ENCODE measurements at regions not wholly inside any gene's neighbourhood (a gene's known extent, or its start where the extent isn't known, plus 50 kb on each side); places are given as distances from the start of the nearest gene placed in this dataset.
"Not testable (repeated sequence)": the region's sequence is repeated elsewhere in the genome, so short reads cannot be mapped to it uniquely, and the experiment has no call there.

- no peak overlapping the region for H3K4me3 Mint-ChIP-seq
- DNase-seq (ENCODE audit: low spot score): no peak
- H3K9me3 Mint-ChIP-seq: no peaks in the 10 kb centered on the region
- peaks cover 7% of the 10 kb centered on the region for H3K27me3 Mint-ChIP-seq (ENCODE audit: insufficient read depth)
- intact Hi-C loops (cut with micrococcal nuclease): no loop called here
- no peaks in the 10 kb centered on the region for H3K4me1 Mint-ChIP-seq (ENCODE audit: low read depth)
- H3K27ac Mint-ChIP-seq: no peak overlapping the region
- H3K36me3 Mint-ChIP-seq (ENCODE audit: low read depth): no peaks in the 10 kb centered on the region
Measured at GRCh38 chr1:213429642-213430041, 378.6 kb downstream of the RPS6KC1 start.

GRCh38 chr1:213435715-213436114, 384.7 kb downstream of the RPS6KC1 start:
- Mint-ChIP-seq H3K9me3 (no peaks in the 10 kb centered on the region), H3K36me3 (ENCODE audit: low read depth) (no peaks in the 10 kb centered on the region), H3K4me3 (no peak overlapping the region), H3K27me3 (ENCODE audit: insufficient read depth) (peaks cover 13% of the 10 kb centered on the region), H3K27ac (no peak overlapping the region), H3K4me1 (ENCODE audit: low read depth) (no peaks in the 10 kb centered on the region)
- DNase-seq (ENCODE audit: low spot score): no peak
- intact Hi-C loops (cut with micrococcal nuclease): no loop called here

GRCh38 chr1:213438339-213438738, 387.3 kb downstream of the RPS6KC1 start:
- no peak for DNase-seq (ENCODE audit: low spot score)
- Mint-ChIP-seq H3K27me3 (ENCODE audit: insufficient read depth) (peaks cover 9% of the 10 kb centered on the region), H3K9me3 (no peaks in the 10 kb centered on the region), H3K4me3 (no peak overlapping the region), H3K27ac (no peak overlapping the region), H3K4me1 (ENCODE audit: low read depth) (no peaks in the 10 kb centered on the region), H3K36me3 (ENCODE audit: low read depth) (no peaks in the 10 kb centered on the region)
- intact Hi-C loops (cut with micrococcal nuclease): no loop called here

DNA sequence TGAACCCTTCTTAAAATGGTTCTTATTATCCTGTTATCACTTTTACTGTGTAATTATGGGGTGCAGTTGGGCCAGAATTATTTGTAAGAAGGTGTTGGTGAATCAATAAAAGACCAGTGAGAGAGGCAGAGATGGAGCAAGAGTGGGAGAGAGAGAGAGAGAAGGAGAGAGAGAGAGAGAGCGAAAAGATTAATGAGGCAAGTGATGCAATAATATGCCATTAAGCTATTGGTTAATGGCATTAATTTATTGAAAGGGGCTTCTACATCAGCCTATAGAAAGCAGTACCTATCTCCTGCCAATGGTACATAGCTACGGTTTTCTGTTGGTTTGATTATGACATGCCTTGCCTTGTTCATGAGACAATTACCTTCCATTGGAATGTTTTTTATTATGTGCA, 388.7 kb downstream of the RPS6KC1 start:
- DNase-seq (ENCODE audit: low spot score): no peak
- no peak overlapping the region for H3K4me3 Mint-ChIP-seq
- peaks cover 6% of the 10 kb centered on the region for H3K27me3 Mint-ChIP-seq (ENCODE audit: insufficient read depth)
- no peaks in the 10 kb centered on the region for H3K9me3 Mint-ChIP-seq
- intact Hi-C loops (cut with micrococcal nuclease): no loop called here
- no peaks in the 10 kb centered on the region for H3K4me1 Mint-ChIP-seq (ENCODE audit: low read depth)
- H3K27ac Mint-ChIP-seq: no peak overlapping the region
- no peaks in the 10 kb centered on the region for H3K36me3 Mint-ChIP-seq (ENCODE audit: low read depth)

- no peaks in the 10 kb centered on the region for H3K36me3 Mint-ChIP-seq (ENCODE audit: low read depth)
- no peaks in the 10 kb centered on the region for H3K4me1 Mint-ChIP-seq (ENCODE audit: low read depth)
- no peak for DNase-seq (ENCODE audit: low spot score)
- no peaks in the 10 kb centered on the region for H3K9me3 Mint-ChIP-seq
- no peak overlapping the region for H3K27ac Mint-ChIP-seq
- H3K4me3 Mint-ChIP-seq: no peak overlapping the region
- H3K27me3 Mint-ChIP-seq (ENCODE audit: insufficient read depth): peaks cover 2% of the 10 kb centered on the region
- intact Hi-C loops (cut with micrococcal nuclease): no loop called here
Measured at GRCh38 chr1:213440766-213441165, 389.7 kb downstream of the RPS6KC1 start.

GRCh38 chr1:213443415-213443814, 392.4 kb downstream of the RPS6KC1 start:
- H3K36me3 Mint-ChIP-seq (ENCODE audit: low read depth): no peaks in the 10 kb centered on the region
- no peak overlapping the region for H3K4me3 Mint-ChIP-seq
- intact Hi-C loops (cut with micrococcal nuclease): no loop called here
- no peak for DNase-seq (ENCODE audit: low spot score)
- no peaks in the 10 kb centered on the region for H3K4me1 Mint-ChIP-seq (ENCODE audit: low read depth)
- H3K9me3 Mint-ChIP-seq: no peaks in the 10 kb centered on the region
- H3K27me3 Mint-ChIP-seq (ENCODE audit: insufficient read depth): no peaks in the 10 kb centered on the region
- no peak overlapping the region for H3K27ac Mint-ChIP-seq

DNA sequence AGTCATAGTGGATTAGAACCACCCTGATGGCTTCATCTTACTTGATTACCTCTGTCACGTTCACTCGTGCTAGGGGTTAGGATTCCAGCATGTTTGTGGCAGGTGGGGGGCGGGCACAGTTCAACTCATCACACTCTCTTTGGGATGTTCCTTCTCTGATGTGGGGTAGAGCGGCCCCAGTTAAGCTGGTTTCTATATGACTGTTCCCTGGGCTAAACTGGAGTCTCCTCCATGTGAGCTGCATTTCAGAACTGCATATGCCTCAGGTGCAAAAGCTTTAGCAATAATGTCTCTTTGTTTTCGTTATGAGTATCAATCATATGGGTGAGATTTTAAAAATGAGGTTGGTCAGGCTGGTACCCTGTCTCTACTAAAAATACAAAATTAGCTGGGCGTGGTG, 393.2 kb downstream of the RPS6KC1 start:
- Mint-ChIP-seq H3K9me3 (no peaks in the 10 kb centered on the region), H3K36me3 (ENCODE audit: low read depth) (no peaks in the 10 kb centered on the region), H3K4me3 (no peak overlapping the region), H3K27ac (no peak overlapping the region), H3K27me3 (ENCODE audit: insufficient read depth) (no peaks in the 10 kb centered on the region), H3K4me1 (ENCODE audit: low read depth) (no peaks in the 10 kb centered on the region)
- no peak for DNase-seq (ENCODE audit: low spot score)
- intact Hi-C loops (cut with micrococcal nuclease): no loop called here

DNA sequence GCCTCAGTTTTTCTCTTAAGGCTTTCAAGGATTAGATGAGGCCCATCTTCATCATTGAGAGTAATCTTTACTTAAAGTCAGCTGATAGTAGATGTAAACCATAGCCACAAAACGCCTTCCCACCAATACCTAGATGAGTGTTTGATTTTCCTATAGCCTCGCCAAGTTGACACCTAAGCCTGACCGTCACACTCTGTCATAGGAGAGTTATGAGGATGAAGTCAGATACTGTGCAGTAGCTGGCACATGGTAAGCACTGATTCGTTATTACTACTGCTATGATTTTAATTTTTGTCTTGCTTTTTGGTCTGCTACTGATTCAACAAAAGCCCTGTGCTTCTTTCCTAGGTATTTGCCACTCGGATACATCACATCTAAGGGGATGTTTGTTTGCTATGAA, 395.5 kb downstream of the RPS6KC1 start:
- Mint-ChIP-seq H3K9me3 (no peaks in the 10 kb centered on the region), H3K4me3 (no peak overlapping the region), H3K27me3 (ENCODE audit: insufficient read depth) (no peaks in the 10 kb centered on the region), H3K36me3 (ENCODE audit: low read depth) (no peaks in the 10 kb centered on the region), H3K27ac (no peak overlapping the region), H3K4me1 (ENCODE audit: low read depth) (no peaks in the 10 kb centered on the region)
- intact Hi-C loops (cut with micrococcal nuclease): no loop called here
- no peak for DNase-seq (ENCODE audit: low spot score)

GRCh38 chr1:213448360-213448759, 397.3 kb downstream of the RPS6KC1 start:
- Mint-ChIP-seq H3K9me3 (no peaks in the 10 kb centered on the region), H3K4me3 (no peak overlapping the region), H3K36me3 (ENCODE audit: low read depth) (no peaks in the 10 kb centered on the region), H3K27ac (no peak overlapping the region), H3K27me3 (ENCODE audit: insufficient read depth) (no peaks in the 10 kb centered on the region), H3K4me1 (ENCODE audit: low read depth) (no peaks in the 10 kb centered on the region)
- intact Hi-C loops (cut with micrococcal nuclease): no loop called here
- DNase-seq (ENCODE audit: low spot score): no peak

DNA sequence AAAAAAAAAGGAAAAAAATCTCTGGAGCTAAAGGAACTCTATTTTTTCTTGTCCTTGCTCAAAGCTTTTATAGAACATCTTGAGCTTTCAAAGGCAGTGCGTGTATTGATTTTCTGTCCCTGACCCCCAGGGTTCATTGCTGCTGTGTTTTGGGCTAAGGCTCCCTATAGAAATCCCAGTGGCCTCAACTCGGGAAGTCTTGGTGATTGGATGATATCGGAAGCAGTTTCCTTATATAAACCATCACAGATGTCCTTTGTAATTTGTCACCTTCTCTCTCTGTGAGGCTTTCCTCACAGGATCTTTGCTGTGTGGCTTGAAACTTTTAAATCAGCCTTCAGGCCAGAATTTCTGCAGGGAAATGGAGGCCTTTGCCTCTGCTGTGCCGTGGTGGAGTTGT, 397.7 kb downstream of the RPS6KC1 start:
- H3K4me1 Mint-ChIP-seq (ENCODE audit: low read depth): no peaks in the 10 kb centered on the region
- no peaks in the 10 kb centered on the region for H3K27me3 Mint-ChIP-seq (ENCODE audit: insufficient read depth)
- H3K36me3 Mint-ChIP-seq (ENCODE audit: low read depth): no peaks in the 10 kb centered on the region
- no peak overlapping the region for H3K27ac Mint-ChIP-seq
- DNase-seq (ENCODE audit: low spot score): no peak
- no peak overlapping the region for H3K4me3 Mint-ChIP-seq
- intact Hi-C loops (cut with micrococcal nuclease): no loop called here
- no peaks in the 10 kb centered on the region for H3K9me3 Mint-ChIP-seq

- intact Hi-C loops (cut with micrococcal nuclease): no loop called here
- no peaks in the 10 kb centered on the region for H3K27me3 Mint-ChIP-seq (ENCODE audit: insufficient read depth)
- H3K27ac Mint-ChIP-seq: no peak overlapping the region
- no peaks in the 10 kb centered on the region for H3K9me3 Mint-ChIP-seq
- no peaks in the 10 kb centered on the region for H3K36me3 Mint-ChIP-seq (ENCODE audit: low read depth)
- H3K4me3 Mint-ChIP-seq: no peak overlapping the region
- no peaks in the 10 kb centered on the region for H3K4me1 Mint-ChIP-seq (ENCODE audit: low read depth)
- DNase-seq (ENCODE audit: low spot score): no peak
Measured at GRCh38 chr1:213452501-213452900, 401.5 kb downstream of the RPS6KC1 start.

GRCh38 chr1:213457186-213457585, 406.1 kb downstream of the RPS6KC1 start:
- no peaks in the 10 kb centered on the region for H3K36me3 Mint-ChIP-seq (ENCODE audit: low read depth)
- H3K27me3 Mint-ChIP-seq (ENCODE audit: insufficient read depth): no peaks in the 10 kb centered on the region
- no peaks in the 10 kb centered on the region for H3K9me3 Mint-ChIP-seq
- no peak for DNase-seq (ENCODE audit: low spot score)
- intact Hi-C loops (cut with micrococcal nuclease): no loop called here
- no peaks in the 10 kb centered on the region for H3K4me1 Mint-ChIP-seq (ENCODE audit: low read depth)
- no peak overlapping the region for H3K4me3 Mint-ChIP-seq
- no peak overlapping the region for H3K27ac Mint-ChIP-seq

DNA sequence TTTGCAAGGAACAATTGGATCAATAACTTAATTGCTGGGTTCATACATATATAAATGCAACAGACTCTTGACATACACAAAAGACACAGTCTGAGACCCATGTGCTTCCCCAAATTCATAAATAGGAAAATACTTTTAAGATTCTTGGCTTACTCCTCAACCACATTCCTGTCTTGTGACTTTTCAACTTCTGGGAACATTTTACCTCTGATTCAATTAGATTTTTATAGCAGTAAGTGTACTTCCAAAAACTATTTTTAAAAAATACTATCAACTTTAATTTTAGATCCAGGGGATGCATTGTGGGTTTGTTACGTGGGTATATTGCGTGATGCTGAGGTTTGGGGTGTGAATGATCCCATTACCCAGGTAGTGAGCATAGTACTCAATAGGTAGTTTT, 406.7 kb downstream of the RPS6KC1 start:
- H3K4me1 Mint-ChIP-seq (ENCODE audit: low read depth): no peaks in the 10 kb centered on the region
- no peak overlapping the region for H3K4me3 Mint-ChIP-seq
- no peaks in the 10 kb centered on the region for H3K9me3 Mint-ChIP-seq
- no peaks in the 10 kb centered on the region for H3K36me3 Mint-ChIP-seq (ENCODE audit: low read depth)
- H3K27me3 Mint-ChIP-seq (ENCODE audit: insufficient read depth): no peaks in the 10 kb centered on the region
- no peak for DNase-seq (ENCODE audit: low spot score)
- intact Hi-C loops (cut with micrococcal nuclease): no loop called here
- H3K27ac Mint-ChIP-seq: no peak overlapping the region

DNA sequence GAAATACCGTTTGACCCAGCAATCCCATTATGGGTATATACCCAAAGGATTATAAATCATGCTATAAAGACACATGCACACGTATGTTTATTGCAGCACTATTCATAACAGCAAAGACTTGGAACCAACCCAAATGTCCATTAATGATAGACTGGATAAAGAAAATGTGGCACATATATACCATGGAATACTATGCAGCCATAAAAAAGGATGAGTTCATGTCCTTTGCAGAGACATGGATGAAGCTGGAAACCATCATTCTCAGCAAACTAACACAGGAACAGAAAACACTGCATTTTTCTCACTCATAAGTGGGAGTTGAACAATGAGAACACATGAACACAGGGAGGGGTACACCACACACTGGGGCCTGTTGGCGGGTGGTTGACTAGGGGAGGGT, 411.3 kb downstream of the RPS6KC1 start:
- H3K27ac Mint-ChIP-seq; intact Hi-C loops (cut with micrococcal nuclease); H3K4me3 Mint-ChIP-seq; H3K27me3 Mint-ChIP-seq (ENCODE audit: insufficient read depth); H3K9me3 Mint-ChIP-seq; H3K4me1 Mint-ChIP-seq (ENCODE audit: low read depth); H3K36me3 Mint-ChIP-seq (ENCODE audit: low read depth); DNase-seq (ENCODE audit: low spot score): not testable (repeated sequence)
